Coronary artery (tissue), 2 donors: ENCODE measurements at regions not wholly inside any gene's neighbourhood (a gene's known extent, or its start where the extent isn't known, plus 50 kb on each side); places are given as distances from the start of the nearest gene placed in this dataset.
"Not testable (repeated sequence)": the region's sequence is repeated elsewhere in the genome, so short reads cannot be mapped to it uniquely, and the experiment has no call there.

Experiments used
- DNase-seq: peaks from one replicate; pipeline ENCODE4 v3.0.0-alpha.2; 2017; ENCODE audit warnings: low spot score
- H3K27ac ChIP-seq, 2 donors: fragments of 200-600 bp; sonication (generic); one replicate each; pipeline ENCODE4 v1.5.1; 2016 to 2019
- H3K4me3 ChIP-seq: fragments of 200-600 bp; sonication (generic); 2 replicates; pipeline ENCODE4 v1.5.1; 2016; ENCODE audit warnings: mild to moderate bottlenecking, moderate library complexity
- CTCF ChIP-seq: fragments of 200-600 bp; sonication (generic); IDR thresholded peaks from one replicate; pipeline ENCODE4 v1.5.1; 2019; ENCODE audit warnings: antibody characterized with exemption

DNA sequence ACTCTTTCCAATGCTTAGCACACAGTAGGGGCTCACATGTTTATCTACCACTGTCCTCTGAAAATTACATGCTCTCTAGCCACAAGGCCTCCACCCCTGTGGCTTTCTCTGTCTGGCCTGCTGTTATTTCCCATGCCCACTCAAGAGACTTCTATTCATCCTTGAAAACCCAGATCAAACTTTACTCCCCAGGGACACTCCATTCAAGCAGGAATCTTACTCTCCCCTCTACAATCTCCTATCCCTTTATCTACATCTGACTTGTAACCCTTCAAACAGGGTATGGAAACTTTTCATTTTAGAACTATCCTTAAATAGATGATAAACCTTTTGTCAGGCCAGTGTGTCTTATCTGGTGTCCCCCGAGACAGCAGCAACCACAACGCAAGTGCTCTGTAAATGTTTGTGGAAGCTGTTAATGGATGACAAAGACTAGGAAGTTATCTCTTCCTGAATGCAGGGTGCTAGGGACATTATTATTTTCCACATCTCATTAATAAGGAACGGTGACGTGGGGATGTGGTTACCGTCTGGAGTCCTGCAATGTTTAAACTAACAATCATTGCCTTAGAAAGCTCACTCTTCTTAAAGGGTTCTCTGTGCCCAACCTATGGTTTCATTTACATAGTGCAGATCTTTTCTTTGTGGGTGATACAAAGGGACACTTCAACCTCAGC, 322.3 kb downstream of the ARRDC4 start:
- TF ChIP-seq CTCF = no peak
- Histone ChIP-seq H3K4me3 (no peak overlapping the region), H3K27ac (no peak overlapping the region)
- DNase-seq = no peak

DNA sequence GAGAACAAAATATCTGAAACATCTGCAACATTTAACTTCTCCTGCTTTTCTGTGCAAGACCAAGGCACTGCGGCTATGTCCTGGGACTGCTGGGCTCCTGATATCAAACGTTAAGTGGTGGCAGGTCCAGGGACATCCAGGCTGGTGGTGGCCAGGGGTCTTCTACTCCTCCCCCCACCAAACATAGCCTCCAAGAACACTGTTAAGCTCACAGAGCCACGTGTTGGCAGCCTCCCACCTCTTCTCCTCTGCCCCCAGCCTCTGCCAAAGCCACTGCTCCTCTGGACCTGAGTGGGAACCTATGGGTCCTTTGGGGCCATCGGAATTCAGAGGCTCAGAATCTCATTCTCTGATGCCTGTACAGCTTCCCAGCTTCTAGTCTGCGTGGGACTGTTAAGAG, 325.7 kb downstream of the ARRDC4 start:
- no peak for TF ChIP-seq CTCF

GRCh38 chr15:98286831-98287230, 326.3 kb downstream of the ARRDC4 start:
- Histone ChIP-seq H3K4me3 (no peak overlapping the region), H3K27ac (no peak overlapping the region)
- DNase-seq = no peak
- no peak for TF ChIP-seq CTCF

More for the DNA sequence above, 325.7 kb downstream of the ARRDC4 start:
- no peak for DNase-seq
- H3K4me3 ChIP-seq = no peak overlapping the region
- H3K27ac ChIP-seq = no peak overlapping the region

DNA sequence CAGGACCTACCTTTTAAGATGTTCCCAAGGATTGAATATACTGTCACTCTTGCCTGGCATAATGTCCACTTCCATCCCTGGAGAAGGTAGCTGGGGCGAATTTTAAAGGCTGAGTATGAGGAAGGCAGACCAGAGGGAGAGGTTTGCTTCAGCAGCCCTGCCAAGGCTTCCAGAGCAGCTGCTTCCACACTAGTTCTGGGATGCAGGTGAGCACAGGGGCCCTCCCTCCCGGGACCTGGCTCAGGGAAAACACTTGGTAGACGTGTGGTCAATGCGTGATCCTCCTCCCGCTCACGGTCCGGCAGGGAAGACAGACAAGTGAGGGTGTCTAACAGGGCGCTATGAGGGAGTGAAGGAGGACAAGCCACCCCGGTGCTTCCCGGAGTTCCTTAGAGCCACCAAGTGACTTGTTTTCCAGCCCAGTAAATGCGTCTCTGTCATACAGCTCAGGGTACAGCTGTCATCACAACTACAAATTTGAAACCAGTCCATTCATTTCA, 327.6 kb downstream of the ARRDC4 start:
- no peak for TF ChIP-seq CTCF
- no peak overlapping the region for H3K27ac ChIP-seq
- H3K4me3 ChIP-seq = no peak overlapping the region
- DNase-seq = no peak

DNA sequence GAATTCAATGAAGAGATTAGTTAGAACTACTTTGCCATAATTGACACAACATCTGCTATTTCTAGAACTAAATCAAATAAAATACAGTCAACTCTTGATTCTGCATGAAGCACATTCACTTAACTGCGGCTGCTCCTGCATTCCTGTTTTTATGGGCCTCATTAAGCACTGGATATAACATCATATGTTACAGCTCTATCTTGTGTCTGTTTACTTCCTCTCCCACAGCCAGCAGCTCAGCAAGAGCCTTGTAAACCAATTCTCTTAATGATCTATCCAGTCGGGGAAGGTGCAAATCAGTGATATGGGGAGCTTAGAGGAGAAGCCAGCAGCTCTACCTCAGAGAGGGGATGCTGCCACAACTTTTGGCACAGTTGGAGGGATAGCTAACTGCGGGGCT, 329.2 kb downstream of the ARRDC4 start:
- DNase-seq = no peak
- Histone ChIP-seq H3K27ac (no peak overlapping the region), H3K4me3 (no peak overlapping the region)
- no peak for TF ChIP-seq CTCF

GRCh38 chr15:98292442-98293240, 332.1 kb downstream of the ARRDC4 start:
- no peak for TF ChIP-seq CTCF
- DNase-seq = no peak
- Histone ChIP-seq H3K4me3 (peak overlapping the region; percentile 36), H3K27ac (no peak overlapping the region)

DNA sequence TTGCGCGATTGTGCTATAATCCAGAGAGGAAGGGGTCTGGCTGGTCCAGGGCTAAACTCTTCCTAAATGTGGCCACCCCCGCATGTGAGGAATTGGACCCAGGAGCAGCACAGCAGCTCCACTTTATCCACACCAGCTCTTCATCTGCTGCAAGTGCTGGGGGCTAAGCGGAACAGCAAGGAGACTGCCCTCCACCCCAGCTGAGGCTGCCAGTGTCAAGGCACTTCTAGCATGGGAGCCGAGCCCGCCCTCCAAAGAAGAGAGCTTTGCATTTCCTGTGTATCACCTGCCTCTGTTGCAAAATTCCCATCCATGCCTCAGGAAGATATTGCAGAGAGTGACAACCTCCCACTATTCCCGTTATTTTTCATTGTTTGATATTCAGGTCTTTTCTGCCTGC, 333.6 kb downstream of the ARRDC4 start:
- TF ChIP-seq CTCF = no peak
- Histone ChIP-seq H3K4me3 (no peak overlapping the region), H3K27ac (no peak overlapping the region)

DNA sequence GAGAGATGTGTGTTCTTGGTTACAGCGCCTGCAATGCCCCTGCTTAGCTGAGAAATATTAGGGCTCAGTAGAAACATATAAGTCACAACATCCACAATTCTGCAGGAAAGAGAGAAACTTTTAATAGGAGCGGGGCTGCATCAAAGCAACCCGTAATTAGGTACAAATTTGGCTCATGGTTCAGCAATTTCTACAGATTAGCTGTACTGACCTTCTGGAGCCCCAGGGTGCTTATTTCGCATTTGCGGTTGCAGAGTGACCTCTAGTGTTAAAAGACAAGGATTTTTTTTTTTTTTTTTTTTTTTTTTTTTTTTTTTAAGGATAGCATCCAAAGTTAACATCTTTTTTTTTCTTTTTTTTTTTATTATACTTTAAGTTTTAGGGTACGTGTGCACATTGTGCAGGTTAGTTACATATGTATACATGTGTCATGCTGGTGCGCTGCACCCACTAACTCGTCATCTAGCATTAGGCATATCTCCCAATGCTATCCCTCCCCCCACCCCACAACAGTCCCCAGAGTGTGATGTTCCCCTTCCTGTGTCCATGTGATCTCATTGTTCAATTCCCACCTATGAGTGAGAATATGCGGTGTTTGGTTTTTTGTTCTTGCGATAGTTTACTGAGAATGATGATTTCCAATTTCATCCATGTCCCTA, 334.7 kb downstream of the ARRDC4 start:
- DNase-seq, H3K4me3 ChIP-seq: not testable (repeated sequence)

More for the DNA sequence above, 333.6 kb downstream of the ARRDC4 start:
- no peak for DNase-seq

More for the DNA sequence above, 334.7 kb downstream of the ARRDC4 start:
- H3K27ac ChIP-seq = not testable (repeated sequence)
